ENCODE measurements at regions not wholly inside any gene's neighbourhood (a gene's known extent, or its start where the extent isn't known, plus 50 kb on each side); places are given as distances from the start of the nearest gene placed in this dataset.

- peak; percentile 87 for TF ChIP-seq CTCF (IDR thresholded peaks at IDR 0.05; ENCODE audit: low read length)
- TF ChIP-seq EZH2 (IDR thresholded peaks at IDR 0.05; ENCODE audit: borderline replicate concordance, low read length) = no peak
- H3K4me2 ChIP-seq (ENCODE audit: low read length) = no peak overlapping the region
- peaks cover 3% of the 10 kb centered on the region; the same call in 1 of the 2 replicates for H3K36me3 ChIP-seq (ENCODE audit: insufficient read depth, low read length)
- no peaks in the 10 kb centered on the region for H3F3A ChIP-seq (ENCODE audit: insufficient read depth, low read length)
- no peaks in the 10 kb centered on the region for H3K79me2 ChIP-seq (ENCODE audit: insufficient read depth, low read length)
- no peak overlapping the region for H3K9ac ChIP-seq (ENCODE audit: low read length)
- peaks cover 3% of the 10 kb centered on the region; the same call in 1 of the 2 replicates for H3K27me3 ChIP-seq (ENCODE audit: insufficient read depth, low read length)
- H4K20me1 ChIP-seq (ENCODE audit: insufficient read depth, low read length) = no peaks in the 10 kb centered on the region
- H3K4me3 ChIP-seq (ENCODE audit: low read depth, low read length, poor library complexity, severe bottlenecking) = no peak overlapping the region
- peaks cover 35% of the 10 kb centered on the region for H3K4me1 ChIP-seq (ENCODE audit: insufficient read depth, low read length, severe bottlenecking)
- H3K9me2 ChIP-seq (ENCODE audit: low read depth, low read length) = no peaks in the 10 kb centered on the region
- H3K27ac ChIP-seq (ENCODE audit: low read depth, low read length, poor library complexity, severe bottlenecking) = no peak overlapping the region
- peaks cover 11% of the 10 kb centered on the region for H3K9me3 ChIP-seq (ENCODE audit: low read length)
- H2AFZ ChIP-seq (ENCODE audit: low read length) = no peak overlapping the region
These were observed 75.1 kb upstream of the DUSP22 start for GRCh38 chr6:217048-217659.

- H3K4me3 ChIP-seq (ENCODE audit: low read depth, low read length, poor library complexity, severe bottlenecking) = no peak overlapping the region
- H3K9ac ChIP-seq (ENCODE audit: low read length) = no peak overlapping the region
- H3K4me2 ChIP-seq (ENCODE audit: low read length) = peak overlapping the region; percentile 12; the same call in 1 of the 2 replicates
- peak overlapping the region; percentile 12 for H3K27ac ChIP-seq (ENCODE audit: low read depth, low read length, poor library complexity, severe bottlenecking)
- peaks cover 3% of the 10 kb centered on the region; the same call in 1 of the 2 replicates for H3K27me3 ChIP-seq (ENCODE audit: insufficient read depth, low read length)
- no peaks in the 10 kb centered on the region for H3F3A ChIP-seq (ENCODE audit: insufficient read depth, low read length)
- peaks cover 11% of the 10 kb centered on the region for H3K9me3 ChIP-seq (ENCODE audit: low read length)
- peaks cover 3% of the 10 kb centered on the region; the same call in 1 of the 2 replicates for H3K36me3 ChIP-seq (ENCODE audit: insufficient read depth, low read length)
- peaks cover 35% of the 10 kb centered on the region for H3K4me1 ChIP-seq (ENCODE audit: insufficient read depth, low read length, severe bottlenecking)
- no peaks in the 10 kb centered on the region for H4K20me1 ChIP-seq (ENCODE audit: insufficient read depth, low read length)
- H2AFZ ChIP-seq (ENCODE audit: low read length) = no peak overlapping the region
- H3K9me2 ChIP-seq (ENCODE audit: low read depth, low read length) = no peaks in the 10 kb centered on the region
- peak; percentile 22; the same call in 1 of the 2 replicates for TF ChIP-seq CTCF (IDR thresholded peaks at IDR 0.05; ENCODE audit: low read length)
- no peak for TF ChIP-seq EZH2 (IDR thresholded peaks at IDR 0.05; ENCODE audit: borderline replicate concordance, low read length)
- H3K79me2 ChIP-seq (ENCODE audit: insufficient read depth, low read length) = no peaks in the 10 kb centered on the region
These were observed 73.9 kb upstream of the DUSP22 start for GRCh38 chr6:218153-219018.

GRCh38 chr6:219019-219570, 73.2 kb upstream of the DUSP22 start:
- Histone ChIP-seq H3K9ac (ENCODE audit: low read length) (no peak overlapping the region), H3K9me3 (ENCODE audit: low read length) (peaks cover 5% of the 10 kb centered on the region), H3K4me3 (ENCODE audit: low read depth, low read length, poor library complexity, severe bottlenecking) (no peak overlapping the region), H3K36me3 (ENCODE audit: insufficient read depth, low read length) (no peaks in the 10 kb centered on the region; the same call in 1 of the 2 replicates), H4K20me1 (ENCODE audit: insufficient read depth, low read length) (no peaks in the 10 kb centered on the region), H3K9me2 (ENCODE audit: low read depth, low read length) (no peaks in the 10 kb centered on the region), H3F3A (ENCODE audit: insufficient read depth, low read length) (no peaks in the 10 kb centered on the region), H3K27me3 (ENCODE audit: insufficient read depth, low read length) (no peaks in the 10 kb centered on the region; the same call in 1 of the 2 replicates), H3K4me1 (ENCODE audit: insufficient read depth, low read length, severe bottlenecking) (peaks cover 35% of the 10 kb centered on the region), H3K27ac (ENCODE audit: low read depth, low read length, poor library complexity, severe bottlenecking) (peak overlapping the region; percentile 12), H3K4me2 (ENCODE audit: low read length) (0 out of 2 replicates have a peak overlapping the region, but pooled peaks have one; percentile 12), H3K79me2 (ENCODE audit: insufficient read depth, low read length) (no peaks in the 10 kb centered on the region), H2AFZ (ENCODE audit: low read length) (no peak overlapping the region)
- TF ChIP-seq EZH2 (IDR thresholded peaks at IDR 0.05; ENCODE audit: borderline replicate concordance, low read length) (no peak), CTCF (IDR thresholded peaks at IDR 0.05; ENCODE audit: low read length) (no peak)

Data from OCI-LY1 (cell line).